Uterus (tissue), 3 donors: ENCODE measurements at regions not wholly inside any gene's neighbourhood (a gene's known extent, or its start where the extent isn't known, plus 50 kb on each side); places are given as distances from the start of the nearest gene placed in this dataset.

Experiments used
- DNase-seq, 2 donors: peaks; one replicate each; pipeline ENCODE4 v3.0.0-alpha.2; 2019 to 2020
- H3K27ac ChIP-seq, 2 donors: fragments of 200-600 bp; sonication (generic); 1 replicate in 1 of 2; 2 replicates in 1 of 2; pipeline ENCODE4 v1.5.1; 2016 to 2018
- H3K27me3 ChIP-seq, 2 donors: fragments of 200-600 bp; sonication (generic); one replicate each; pipeline ENCODE4 v1.5.1; 2018 to 2019; ENCODE audit warnings: control low read depth in 1 of 2
- H3K36me3 ChIP-seq, 2 donors: fragments of 200-600 bp; sonication (generic); one replicate each; pipeline ENCODE4 v1.5.1; 2019; ENCODE audit warnings: control low read depth in 1 of 2
- H3K4me1 ChIP-seq, 2 donors: fragments of 200-600 bp; sonication (generic); one replicate each; pipeline ENCODE4 v1.5.1; 2018 to 2019; ENCODE audit warnings: control low read depth in 1 of 2
- H3K4me3 ChIP-seq, 2 donors: fragments of 200-600 bp; sonication (generic); 1 replicate in 1 of 2; 2 replicates in 1 of 2; pipeline ENCODE4 v1.5.1; 2018 to 2019; ENCODE audit warnings: mild to moderate bottlenecking in 1 of 2
- H3K9me3 ChIP-seq, 2 donors: fragments of 200-600 bp; sonication (generic); one replicate each; pipeline ENCODE4 v1.5.1; 2019; ENCODE audit warnings: control low read depth in 1 of 2
- CTCF ChIP-seq, 4 experiments: fragments of 200-600 bp in 2 of 4; fragments of 450-650 bp in 2 of 4; sonication (generic) in 2 of 4; IDR thresholded peaks; one replicate each; pipeline ENCODE4 v1.5.1; 2016 to 2019; ENCODE audit warnings: antibody characterized with exemption in 4 of 4, mild to moderate bottlenecking in 2 of 4, moderate library complexity in 1 of 4
- POLR2A ChIP-seq, 2 donors: fragments of 450-650 bp; IDR thresholded peaks; one replicate each; pipeline ENCODE4 v1.6.1; 2016; ENCODE audit warnings: antibody characterized with exemption in 2 of 2, mild to moderate bottlenecking in 1 of 2, moderate library complexity in 1 of 2
- intact Hi-C: fragments of 100-400 bp; cut with DNase I; formaldehyde crosslinking; loops from one replicate; pipeline ENCODE4 v1.15.1; 2023; ENCODE audit warnings: low total_unique reads
- donor health status: DM: yes; HTN: yes; CAD: no.

DNA sequence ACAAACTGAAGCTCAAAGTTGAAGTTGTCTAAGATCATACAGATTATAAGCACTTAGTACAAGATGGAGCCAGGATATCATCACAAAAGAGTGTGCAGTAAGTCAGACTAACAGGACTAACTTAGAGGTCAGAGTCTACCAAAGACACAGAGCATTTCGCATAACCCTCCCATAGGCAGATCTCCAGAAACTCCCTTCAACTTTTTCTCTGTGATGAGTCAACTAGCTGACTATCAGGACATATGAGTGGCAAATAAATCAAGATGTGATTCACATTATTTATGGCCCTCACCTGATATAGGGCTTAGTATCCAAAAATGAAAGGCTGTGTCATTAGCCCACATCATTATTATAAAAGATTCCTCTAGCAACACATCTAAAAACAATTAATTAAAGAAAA is 484.6 kb downstream of the GALC start:
- no peaks in the 10 kb centered on the region for H3K9me3 ChIP-seq
- H3K36me3 ChIP-seq: no peaks in the 10 kb centered on the region
- no peak overlapping the region for H3K4me3 ChIP-seq
- intact Hi-C loops: no loop called here
- peak in 1 of 2 donors; percentile 20 for DNase-seq
- H3K27ac ChIP-seq: peak overlapping the region in 1 of 2 donors; percentile 55
- H3K27me3 ChIP-seq: no peaks in the 10 kb centered on the region
- no peaks in the 10 kb centered on the region for H3K4me1 ChIP-seq
- no peak for TF ChIP-seq POLR2A (IDR thresholded peaks at IDR 0.05)
- TF ChIP-seq CTCF (IDR thresholded peaks at IDR 0.05): no peak

DNA sequence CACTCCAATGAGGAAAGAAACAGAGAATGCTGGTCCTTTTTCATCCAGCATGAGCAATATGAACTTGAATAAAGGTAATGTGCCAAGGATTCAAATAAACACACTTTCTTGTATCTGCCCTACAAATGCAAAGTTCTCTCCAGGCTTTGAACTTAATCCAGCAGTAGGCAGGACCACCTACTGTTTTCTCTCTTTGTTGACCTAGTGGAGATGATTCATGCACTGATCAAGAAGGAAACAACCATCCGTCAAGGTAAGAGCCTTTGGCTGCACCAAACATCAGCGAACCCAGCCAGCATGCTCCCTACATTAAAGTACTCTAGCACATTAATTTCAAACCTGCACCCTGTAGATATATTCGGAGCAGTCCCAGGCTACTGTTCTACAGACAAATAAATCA is 489.3 kb downstream of the GALC start:
- Histone ChIP-seq H3K27me3 (no peaks in the 10 kb centered on the region), H3K4me1 (no peaks in the 10 kb centered on the region)
- intact Hi-C loops: no loop called here

DNA sequence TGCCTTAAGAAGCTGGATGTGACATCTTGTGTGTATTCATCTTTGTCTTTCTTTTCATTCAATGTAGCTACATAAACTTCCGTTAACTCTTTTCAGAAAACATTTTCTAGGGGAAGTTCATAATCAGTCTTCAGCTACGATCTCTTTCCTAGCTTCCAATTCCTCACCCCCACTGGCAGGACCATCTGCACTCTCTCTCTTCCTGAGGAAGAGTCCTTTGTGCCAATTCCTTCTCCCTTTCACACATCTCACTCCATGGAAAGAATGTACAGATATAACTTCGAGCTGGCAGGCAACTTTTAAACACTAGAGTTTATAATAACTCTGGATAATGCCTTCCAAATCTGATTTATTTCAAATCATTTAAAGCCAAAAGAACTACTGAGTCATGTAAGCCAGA is 495.7 kb downstream of the GALC start:
- Histone ChIP-seq H3K36me3 (no peaks in the 10 kb centered on the region), H3K9me3 (no peaks in the 10 kb centered on the region), H3K4me3 (no peak overlapping the region), H3K27ac (no peak overlapping the region), H3K4me1 (no peaks in the 10 kb centered on the region), H3K27me3 (no peaks in the 10 kb centered on the region)
- no peak for DNase-seq
- no peak for TF ChIP-seq CTCF (IDR thresholded peaks at IDR 0.05)
- no peak for TF ChIP-seq POLR2A (IDR thresholded peaks at IDR 0.05)
- intact Hi-C loops: no loop called here

More for the DNA sequence above, 489.3 kb downstream of the GALC start:
- no peaks in the 10 kb centered on the region for H3K36me3 ChIP-seq
- no peak overlapping the region for H3K4me3 ChIP-seq
- peak in 1 of 2 donors; percentile 42 for DNase-seq
- no peak overlapping the region for H3K27ac ChIP-seq
- H3K9me3 ChIP-seq: no peaks in the 10 kb centered on the region
- TF ChIP-seq POLR2A (IDR thresholded peaks at IDR 0.05): no peak
- TF ChIP-seq CTCF (IDR thresholded peaks at IDR 0.05): no peak

- no peak for DNase-seq
- Histone ChIP-seq H3K4me3 (no peak overlapping the region), H3K27ac (no peak overlapping the region), H3K27me3 (no peaks in the 10 kb centered on the region), H3K9me3 (no peaks in the 10 kb centered on the region), H3K36me3 (no peaks in the 10 kb centered on the region), H3K4me1 (no peaks in the 10 kb centered on the region)
- TF ChIP-seq CTCF (IDR thresholded peaks at IDR 0.05): no peak
- no peak for TF ChIP-seq POLR2A (IDR thresholded peaks at IDR 0.05)
- intact Hi-C loops: no loop called here
Measured at GRCh38 chr14:87494010-87494409, 499.0 kb downstream of the GALC start.

DNA sequence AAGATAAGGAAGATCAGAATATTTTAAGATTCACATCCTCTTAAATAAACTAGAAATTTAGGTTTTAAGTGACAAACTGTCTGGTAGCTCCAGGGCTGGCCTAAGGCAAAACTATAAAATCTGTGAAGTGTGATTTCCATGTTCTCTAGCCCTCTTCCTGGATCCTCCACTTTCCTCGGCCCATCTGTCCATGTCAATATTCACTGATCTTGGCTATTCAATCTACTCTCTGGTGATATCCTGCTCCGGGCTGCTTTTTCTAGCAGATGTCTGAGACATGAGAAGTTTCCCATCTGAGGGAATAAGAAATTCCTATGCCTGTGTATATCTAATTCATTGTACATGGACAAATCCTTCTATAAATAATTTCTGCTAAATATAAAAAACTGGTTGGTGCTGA is 500.4 kb downstream of the GALC start:
- H3K4me3 ChIP-seq: no peak overlapping the region
- no peaks in the 10 kb centered on the region for H3K4me1 ChIP-seq
- no peak for TF ChIP-seq CTCF (IDR thresholded peaks at IDR 0.05)
- no peak for TF ChIP-seq POLR2A (IDR thresholded peaks at IDR 0.05)
- no peaks in the 10 kb centered on the region for H3K9me3 ChIP-seq
- no peaks in the 10 kb centered on the region for H3K36me3 ChIP-seq
- intact Hi-C loops: no loop called here
- H3K27me3 ChIP-seq: no peaks in the 10 kb centered on the region
- DNase-seq: no peak
- H3K27ac ChIP-seq: no peak overlapping the region
